ENCODE measurements at regions not wholly inside any gene's neighbourhood (a gene's known extent, or its start where the extent isn't known, plus 50 kb on each side); places are given as distances from the start of the nearest gene placed in this dataset.

GRCh38 chr6:113181164-113181563 is 676.0 kb upstream of the MARCKS start:
- TF ChIP-seq TAF1 (IDR thresholded peaks at IDR 0.05; ENCODE audit: borderline replicate concordance, insufficient read depth, low read length) (no peak), POLR2AphosphoS5 (IDR thresholded peaks at IDR 0.05; ENCODE audit: low read depth, low read length) (no peak), SIN3A (IDR thresholded peaks at IDR 0.05; ENCODE audit: borderline replicate concordance, insufficient read depth, low read length) (no peak), FOXP2 (optimal IDR thresholded peaks at IDR 0.05; ENCODE audit: borderline replicate concordance, extremely low read depth, extremely low read length, insufficient read depth) (no peak)
- TF ChIP-seq, protein P1, sequence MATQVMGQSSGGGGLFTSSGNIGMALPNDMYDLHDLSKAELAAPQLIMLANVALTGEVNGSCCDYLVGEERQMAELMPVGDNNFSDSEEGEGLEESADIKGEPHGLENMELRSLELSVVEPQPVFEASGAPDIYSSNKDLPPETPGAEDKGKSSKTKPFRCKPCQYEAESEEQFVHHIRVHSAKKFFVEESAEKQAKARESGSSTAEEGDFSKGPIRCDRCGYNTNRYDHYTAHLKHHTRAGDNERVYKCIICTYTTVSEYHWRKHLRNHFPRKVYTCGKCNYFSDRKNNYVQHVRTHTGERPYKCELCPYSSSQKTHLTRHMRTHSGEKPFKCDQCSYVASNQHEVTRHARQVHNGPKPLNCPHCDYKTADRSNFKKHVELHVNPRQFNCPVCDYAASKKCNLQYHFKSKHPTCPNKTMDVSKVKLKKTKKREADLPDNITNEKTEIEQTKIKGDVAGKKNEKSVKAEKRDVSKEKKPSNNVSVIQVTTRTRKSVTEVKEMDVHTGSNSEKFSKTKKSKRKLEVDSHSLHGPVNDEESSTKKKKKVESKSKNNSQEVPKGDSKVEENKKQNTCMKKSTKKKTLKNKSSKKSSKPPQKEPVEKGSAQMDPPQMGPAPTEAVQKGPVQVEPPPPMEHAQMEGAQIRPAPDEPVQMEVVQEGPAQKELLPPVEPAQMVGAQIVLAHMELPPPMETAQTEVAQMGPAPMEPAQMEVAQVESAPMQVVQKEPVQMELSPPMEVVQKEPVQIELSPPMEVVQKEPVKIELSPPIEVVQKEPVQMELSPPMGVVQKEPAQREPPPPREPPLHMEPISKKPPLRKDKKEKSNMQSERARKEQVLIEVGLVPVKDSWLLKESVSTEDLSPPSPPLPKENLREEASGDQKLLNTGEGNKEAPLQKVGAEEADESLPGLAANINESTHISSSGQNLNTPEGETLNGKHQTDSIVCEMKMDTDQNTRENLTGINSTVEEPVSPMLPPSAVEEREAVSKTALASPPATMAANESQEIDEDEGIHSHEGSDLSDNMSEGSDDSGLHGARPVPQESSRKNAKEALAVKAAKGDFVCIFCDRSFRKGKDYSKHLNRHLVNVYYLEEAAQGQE (IDR thresholded peaks at IDR 0.05; ENCODE audit: insufficient read depth in 1 of 2, low read depth in 2 of 2, low read length in 2 of 2): no peak
